ENCODE measurements at regions not wholly inside any gene's neighbourhood (a gene's known extent, or its start where the extent isn't known, plus 50 kb on each side); places are given as distances from the start of the nearest gene placed in this dataset.

DNA sequence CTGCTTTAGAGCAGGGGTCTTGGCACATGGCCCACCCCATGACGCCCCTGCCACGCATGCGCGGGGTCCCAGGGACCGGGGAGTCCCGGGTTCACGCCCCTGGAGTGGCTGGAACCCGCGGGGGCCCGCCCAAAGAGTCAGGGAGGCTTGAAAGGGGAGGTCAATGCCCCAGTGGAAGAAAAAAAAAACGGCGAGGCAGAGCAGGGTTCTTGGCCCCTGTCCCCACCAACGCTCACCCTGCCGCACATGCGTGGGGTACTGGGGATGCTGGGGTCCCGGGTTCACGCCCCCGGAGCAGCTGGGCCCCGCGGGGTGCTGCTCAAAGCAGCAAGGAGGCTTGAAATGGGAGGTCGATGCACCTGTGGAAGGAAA is 319.1 kb downstream of the ALG10 start:
- Histone ChIP-seq H3K4me1 (no peaks in the 10 kb centered on the region), H3K9me3 (peaks cover 0 to 84% (median 0%) of the 10 kb centered on the region in 11 donors), H3K4me3 (no peak overlapping the region), H3K27me3 (peaks cover 0 to 94% (median 42%) of the 10 kb centered on the region in 7 donors), H3K27ac (no peak overlapping the region), H3K36me3 (no peaks in the 10 kb centered on the region)
- intact Hi-C loops (cut with DNase I): no loop called here
- WGBS, 2 donors: 44 to 45% methylated on average over 21 of the region's 21 CpGs
- ATAC-seq (no peak), DNase-seq (no peak)
- TF ChIP-seq, protein P1, sequence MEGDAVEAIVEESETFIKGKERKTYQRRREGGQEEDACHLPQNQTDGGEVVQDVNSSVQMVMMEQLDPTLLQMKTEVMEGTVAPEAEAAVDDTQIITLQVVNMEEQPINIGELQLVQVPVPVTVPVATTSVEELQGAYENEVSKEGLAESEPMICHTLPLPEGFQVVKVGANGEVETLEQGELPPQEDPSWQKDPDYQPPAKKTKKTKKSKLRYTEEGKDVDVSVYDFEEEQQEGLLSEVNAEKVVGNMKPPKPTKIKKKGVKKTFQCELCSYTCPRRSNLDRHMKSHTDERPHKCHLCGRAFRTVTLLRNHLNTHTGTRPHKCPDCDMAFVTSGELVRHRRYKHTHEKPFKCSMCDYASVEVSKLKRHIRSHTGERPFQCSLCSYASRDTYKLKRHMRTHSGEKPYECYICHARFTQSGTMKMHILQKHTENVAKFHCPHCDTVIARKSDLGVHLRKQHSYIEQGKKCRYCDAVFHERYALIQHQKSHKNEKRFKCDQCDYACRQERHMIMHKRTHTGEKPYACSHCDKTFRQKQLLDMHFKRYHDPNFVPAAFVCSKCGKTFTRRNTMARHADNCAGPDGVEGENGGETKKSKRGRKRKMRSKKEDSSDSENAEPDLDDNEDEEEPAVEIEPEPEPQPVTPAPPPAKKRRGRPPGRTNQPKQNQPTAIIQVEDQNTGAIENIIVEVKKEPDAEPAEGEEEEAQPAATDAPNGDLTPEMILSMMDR (IDR thresholded peaks at IDR 0.05): no peak

DNA sequence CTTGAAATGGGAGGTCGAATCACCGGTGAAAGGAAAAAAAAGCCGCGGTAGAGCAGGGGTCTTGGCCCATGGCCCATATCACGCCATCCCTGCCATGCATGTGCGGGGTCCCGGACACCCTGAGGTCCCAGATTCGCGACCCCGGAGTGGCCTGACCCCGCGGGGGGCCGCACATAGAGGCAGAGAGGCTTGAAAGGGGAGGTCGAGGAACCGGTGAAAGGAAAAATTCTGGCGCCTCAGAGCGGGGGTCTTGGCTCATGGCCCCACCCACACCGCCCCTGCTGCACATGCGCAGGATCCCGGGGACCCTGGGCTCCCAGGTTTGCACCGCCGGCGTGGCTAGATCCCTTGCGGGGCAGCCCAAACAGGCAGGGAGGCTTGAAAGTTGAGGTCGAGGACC is 319.8 kb downstream of the ALG10 start:
- ATAC-seq: no peak
- TF ChIP-seq, protein P1 (IDR thresholded peaks at IDR 0.05): no peak
- no peak for DNase-seq
- WGBS, 2 donors: 45 to 52% methylated on average over 25 of the region's 25 CpGs
- H3K27me3 ChIP-seq: peaks cover 0 to 94% (median 35%) of the 10 kb centered on the region in 7 donors
- no peak overlapping the region for H3K4me3 ChIP-seq
- peaks cover 0 to 84% (median 0%) of the 10 kb centered on the region in 11 donors for H3K9me3 ChIP-seq
- H3K36me3 ChIP-seq: no peaks in the 10 kb centered on the region
- intact Hi-C loops (cut with DNase I): no loop called here
- H3K4me1 ChIP-seq: no peaks in the 10 kb centered on the region
- H3K27ac ChIP-seq: no peak overlapping the region

DNA sequence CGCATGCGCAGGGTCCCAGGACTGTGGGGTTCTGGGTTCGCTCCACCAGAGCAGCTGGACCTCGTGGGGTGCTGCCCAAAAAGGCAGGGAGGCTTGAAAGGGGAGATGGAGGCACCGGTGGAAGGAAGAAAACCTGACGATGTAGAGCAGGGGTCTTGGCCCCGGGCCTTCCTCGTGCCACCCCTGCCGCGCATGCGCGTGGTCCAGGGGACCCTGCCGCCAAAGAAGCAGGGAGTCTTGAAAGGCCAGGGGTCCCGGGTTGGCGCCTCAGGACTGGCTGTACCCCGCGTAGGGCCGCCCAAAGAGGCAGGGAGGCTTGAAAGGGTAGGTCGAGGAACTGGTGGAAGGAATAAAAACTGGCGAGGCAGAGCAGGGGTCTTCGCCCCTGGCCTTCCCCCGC is 321.0 kb downstream of the ALG10 start:
- Histone ChIP-seq H3K36me3 (no peaks in the 10 kb centered on the region), H3K4me1 (no peaks in the 10 kb centered on the region), H3K9me3 (peaks cover 0 to 83% (median 0%) of the 10 kb centered on the region in 11 donors), H3K27me3 (peaks cover 0 to 95% (median 35%) of the 10 kb centered on the region in 7 donors), H3K27ac (no peak overlapping the region), H3K4me3 (no peak overlapping the region)
- intact Hi-C loops (cut with DNase I): no loop called here
- no peak for ATAC-seq
- TF ChIP-seq, protein P1 (IDR thresholded peaks at IDR 0.05): no peak
- WGBS, 2 donors: 56 to 62% methylated on average over 21 to 22 of the region's 22 CpGs
- no peak for DNase-seq

DNA sequence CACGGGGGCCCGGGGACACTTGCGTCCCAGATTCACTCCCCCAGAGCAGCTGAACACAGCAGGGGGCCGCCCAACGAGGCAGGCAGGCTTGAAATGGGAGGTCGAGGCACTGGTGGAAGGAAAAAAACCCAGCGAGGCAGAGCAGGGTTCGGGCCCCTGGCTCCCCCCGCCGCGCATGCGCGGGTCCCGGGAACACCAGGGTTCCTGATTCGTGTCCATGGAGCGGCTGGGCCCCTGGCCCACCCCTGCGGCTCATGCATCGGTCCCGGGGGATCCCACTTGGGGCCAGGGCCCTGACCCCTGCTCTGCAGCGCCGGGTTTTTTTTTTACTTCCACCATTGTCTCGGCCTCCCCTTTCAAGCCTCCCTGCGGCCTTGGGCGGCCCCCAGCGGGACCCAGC is 321.5 kb downstream of the ALG10 start:
- intact Hi-C loops (cut with DNase I): no loop called here

More for the DNA sequence above, 321.5 kb downstream of the ALG10 start:
- DNase-seq: no peak
- Histone ChIP-seq H3K27me3 (peaks cover 0 to 95% (median 33%) of the 10 kb centered on the region in 7 donors), H3K4me1 (no peaks in the 10 kb centered on the region), H3K9me3 (peaks cover 0 to 83% (median 0%) of the 10 kb centered on the region in 11 donors), H3K36me3 (no peaks in the 10 kb centered on the region), H3K27ac (no peak overlapping the region), H3K4me3 (no peak overlapping the region)
- 57 to 67% methylated on average over 24 to 25 of the region's 25 CpGs for WGBS, 2 donors
- TF ChIP-seq, protein P1 (IDR thresholded peaks at IDR 0.05): no peak
- ATAC-seq: no peak
